Superior temporal gyrus (tissue), 1 donor: ENCODE measurements at regions not wholly inside any gene's neighbourhood (a gene's known extent, or its start where the extent isn't known, plus 50 kb on each side); places are given as distances from the start of the nearest gene placed in this dataset.
"Not testable (repeated sequence)": the region's sequence is repeated elsewhere in the genome, so short reads cannot be mapped to it uniquely, and the experiment has no call there.

ENCODE experiments used
- DNase-seq: peaks from one replicate; pipeline ENCODE4 v3.0.0-alpha.2; 2016; ENCODE audit errors: extremely low spot score

GRCh38 chr13:24995225-24995804 is 100.6 kb upstream of the PABPC3 start:
- peak; percentile 96 for DNase-seq

GRCh38 chr13:24997367-24997967 is 98.5 kb upstream of the PABPC3 start:
- peak; percentile 88 for DNase-seq

- DNase-seq = no peak
Measured at GRCh38 chr13:24998433-24998832, 97.5 kb upstream of the PABPC3 start.

- no peak for DNase-seq
Measured at GRCh38 chr13:25001476-25002206, 94.3 kb upstream of the PABPC3 start.

- DNase-seq = not testable (repeated sequence)
Measured at GRCh38 chr13:25002311-25002710, 93.6 kb upstream of the PABPC3 start.

- not testable (repeated sequence) for DNase-seq
Measured at GRCh38 chr13:25004489-25004888, 91.4 kb upstream of the PABPC3 start.

GRCh38 chr13:25005050-25005497 is 90.9 kb upstream of the PABPC3 start:
- DNase-seq = peak; percentile 86

- not testable (repeated sequence) for DNase-seq
Measured at GRCh38 chr13:25007389-25007788, 88.5 kb upstream of the PABPC3 start.

- DNase-seq = not testable (repeated sequence)
Measured at GRCh38 chr13:25014398-25014973, 81.5 kb upstream of the PABPC3 start.

GRCh38 chr13:25017176-25017575 is 78.8 kb upstream of the PABPC3 start:
- not testable (repeated sequence) for DNase-seq

GRCh38 chr13:25017808-25018728 is 77.9 kb upstream of the PABPC3 start:
- not testable (repeated sequence) for DNase-seq

GRCh38 chr13:25018729-25019115 is 77.2 kb upstream of the PABPC3 start:
- DNase-seq = no peak

- not testable (repeated sequence) for DNase-seq
Measured at GRCh38 chr13:25019741-25020140, 76.2 kb upstream of the PABPC3 start.

- DNase-seq = no peak
Measured at GRCh38 chr13:25024175-25024574, 71.8 kb upstream of the PABPC3 start.

- DNase-seq = no peak
Measured at GRCh38 chr13:25032160-25032559, 63.8 kb upstream of the PABPC3 start.

GRCh38 chr13:25034173-25034572 is 61.8 kb upstream of the PABPC3 start:
- DNase-seq = no peak

- peak; percentile 91 for DNase-seq
Measured at GRCh38 chr13:25037057-25037813, 58.7 kb upstream of the PABPC3 start.

- DNase-seq = no peak
Measured at GRCh38 chr13:25042151-25042865, 53.6 kb upstream of the PABPC3 start.

- DNase-seq = no peak
Measured at GRCh38 chr13:25044071-25044470, 51.9 kb upstream of the PABPC3 start.
